Ureter (tissue), 1 donor: ENCODE measurements at regions not wholly inside any gene's neighbourhood (a gene's known extent, or its start where the extent isn't known, plus 50 kb on each side); places are given as distances from the start of the nearest gene placed in this dataset.

ENCODE experiments used
- DNase-seq: peaks from one replicate; pipeline ENCODE4 v3.0.0-alpha.2; 2020; ENCODE audit warnings: low spot score
- donor health status: DM: yes; HTN: yes; CAD: no.

- no peak for DNase-seq
These were observed 441.0 kb downstream of the TLE4 start for GRCh38 chr9:80012557-80013330.

DNA sequence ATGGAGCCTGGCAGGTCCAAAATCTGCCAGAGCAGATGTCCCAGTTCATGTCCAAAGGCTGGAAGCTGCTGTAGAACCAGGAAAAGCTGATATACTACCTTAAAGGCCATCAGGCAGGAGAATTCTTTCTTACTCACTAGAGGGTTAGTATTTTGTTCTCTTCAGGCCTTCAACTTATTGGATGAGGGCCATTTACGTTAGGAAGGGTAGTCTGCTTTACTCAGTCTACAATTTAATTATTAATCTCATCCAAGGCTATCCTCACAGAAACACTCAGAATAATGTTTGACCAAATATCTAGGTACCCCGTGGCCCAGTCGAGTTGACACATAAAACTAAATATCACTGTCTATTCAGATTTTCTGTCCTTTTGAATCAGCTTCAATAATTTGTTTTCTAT lies 437.4 kb downstream of the TLE4 start:
- DNase-seq = no peak

DNA sequence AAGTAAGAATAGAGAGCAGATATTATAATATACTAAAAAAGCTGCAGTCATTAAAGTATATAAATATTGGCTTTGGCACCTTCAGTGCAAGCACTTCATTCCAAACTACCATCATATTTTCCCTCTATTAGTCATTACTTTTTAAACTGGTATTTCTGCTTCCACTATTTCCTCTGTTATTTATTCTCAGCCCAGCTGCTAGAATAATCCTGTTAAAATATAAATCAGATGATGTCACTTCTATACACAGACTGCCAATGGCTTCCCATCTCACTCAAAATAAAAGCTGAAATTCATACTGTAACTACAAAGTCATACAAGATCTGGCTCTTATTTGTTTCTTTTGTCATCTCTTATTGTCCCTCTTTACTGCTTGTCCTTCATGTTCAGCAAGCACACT lies 432.9 kb downstream of the TLE4 start:
- no peak for DNase-seq

GRCh38 chr9:79990536-79990935 lies 418.8 kb downstream of the TLE4 start:
- no peak for DNase-seq

DNA sequence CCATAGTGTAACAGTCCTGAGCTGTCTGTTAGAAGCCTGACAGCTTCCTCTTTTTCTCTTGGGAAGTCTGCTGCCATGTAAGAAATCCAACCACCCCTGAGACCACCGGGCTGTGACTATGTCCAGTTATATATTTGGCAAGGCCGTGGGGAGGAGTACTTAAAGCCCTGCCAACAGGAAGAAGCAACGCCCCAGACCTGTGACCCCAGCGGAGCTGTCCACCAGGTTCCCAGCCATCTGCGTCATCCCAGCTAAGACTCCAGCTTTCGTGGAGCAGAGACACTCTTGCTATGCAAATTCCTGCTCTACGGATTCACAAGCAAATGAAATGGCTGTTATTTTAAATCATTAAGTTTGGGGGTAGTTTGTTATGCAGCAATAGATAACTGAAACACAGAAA lies 417.3 kb downstream of the TLE4 start:
- DNase-seq = no peak

- DNase-seq = no peak
These were observed 416.4 kb downstream of the TLE4 start for GRCh38 chr9:79988126-79988525.

DNA sequence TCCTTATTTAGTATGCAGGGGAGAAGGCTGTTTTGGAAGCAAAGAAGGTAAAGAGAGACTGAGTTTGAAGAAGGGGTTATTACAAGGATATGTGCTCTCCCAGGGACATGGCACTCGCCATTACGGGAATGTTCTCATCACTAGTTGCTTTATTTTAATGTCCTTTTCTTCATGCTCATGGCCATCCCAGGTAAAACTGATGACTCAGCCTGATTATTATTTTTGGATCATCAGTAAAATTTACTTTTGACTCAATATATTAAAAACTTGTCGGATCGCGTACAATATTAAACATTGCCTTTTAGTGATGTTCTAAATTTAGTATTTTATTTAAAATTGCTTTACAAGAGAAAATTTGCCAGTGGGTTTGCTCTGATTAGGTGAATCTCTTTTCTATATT lies 414.7 kb downstream of the TLE4 start:
- DNase-seq = no peak

GRCh38 chr9:79985772-79986171 lies 414.0 kb downstream of the TLE4 start:
- DNase-seq = no peak

- no peak for DNase-seq
These were observed 413.5 kb downstream of the TLE4 start for GRCh38 chr9:79985264-79985663.

DNA sequence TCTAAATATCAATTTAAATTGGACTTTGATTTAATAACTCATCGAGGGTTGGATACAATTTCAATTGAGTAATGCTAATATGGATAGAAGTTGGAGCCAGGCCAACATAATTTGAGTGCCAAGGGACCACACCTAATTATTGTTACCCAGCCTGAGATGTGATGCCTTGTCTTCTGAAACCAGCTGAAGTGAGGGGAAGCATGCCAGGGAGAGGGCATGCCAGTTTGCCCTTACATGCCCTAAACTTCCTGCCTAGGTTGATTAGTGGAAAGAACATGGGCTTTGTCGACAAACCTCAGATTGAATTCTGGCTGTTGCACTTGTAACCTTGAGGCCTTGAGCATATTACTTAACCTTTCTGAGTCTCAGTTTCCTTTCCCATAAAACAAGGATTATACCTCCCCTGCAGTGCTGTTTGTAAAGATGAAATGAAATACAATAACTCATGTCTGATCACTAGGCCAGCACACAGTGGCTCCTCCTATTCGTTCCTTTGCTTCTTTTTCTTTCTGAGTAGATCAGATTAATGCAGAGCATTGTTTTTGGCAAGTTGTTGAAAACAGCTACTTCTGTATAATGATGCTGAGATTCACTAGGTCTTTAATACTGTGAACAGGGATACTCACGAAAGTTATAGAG lies 412.8 kb downstream of the TLE4 start:
- DNase-seq = no peak

- DNase-seq = no peak
These were observed 408.7 kb downstream of the TLE4 start for GRCh38 chr9:79980432-79980831.

DNA sequence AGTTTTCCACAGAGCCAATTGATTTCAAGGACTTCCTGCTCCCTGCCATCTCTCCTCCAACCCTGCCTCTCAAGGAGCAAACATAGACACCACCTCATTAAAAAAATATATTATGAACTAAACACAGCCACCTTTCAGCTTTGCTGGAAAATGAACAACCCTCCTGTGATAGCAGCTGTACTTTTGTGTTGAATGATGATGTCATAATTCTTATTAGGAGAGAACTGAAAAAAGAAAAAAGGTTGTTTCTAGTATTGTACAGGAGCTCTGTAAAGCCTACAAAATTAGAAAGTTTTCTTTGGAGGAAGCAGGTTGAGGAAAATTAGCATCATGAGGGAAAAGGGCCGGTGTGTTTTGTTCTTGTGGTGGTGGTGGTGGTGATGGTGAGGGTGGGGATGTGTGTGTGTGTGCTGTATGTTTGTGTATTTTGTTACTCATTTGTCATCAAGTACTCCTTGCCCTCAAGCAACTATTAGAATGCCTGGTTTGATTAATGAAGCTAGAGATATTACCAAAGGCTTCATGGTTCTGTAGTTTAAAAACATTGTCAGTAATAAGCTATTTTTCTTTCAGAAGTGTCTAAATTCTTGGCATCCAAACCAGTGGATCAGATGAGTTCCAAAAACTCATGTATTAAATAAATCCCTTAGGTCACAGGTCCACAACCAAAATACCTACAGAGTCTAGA lies 405.9 kb downstream of the TLE4 start:
- no peak for DNase-seq

DNA sequence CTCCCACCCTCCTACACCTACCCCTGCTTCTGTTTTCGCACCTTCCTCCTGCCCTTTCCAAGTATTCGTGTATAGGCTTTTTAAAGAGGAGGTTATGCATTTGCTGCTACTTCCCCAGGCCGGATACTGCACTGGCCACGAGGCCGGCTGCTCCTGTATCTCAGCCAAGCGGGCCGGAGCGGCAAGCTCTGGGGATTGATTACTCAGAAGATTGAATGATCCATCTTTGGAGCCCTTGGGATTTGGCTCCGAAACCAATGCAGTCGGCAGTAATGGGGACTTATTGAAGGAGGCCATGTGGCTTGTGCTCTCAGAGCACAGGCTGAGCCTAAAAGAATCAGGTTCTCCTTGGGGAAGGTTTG lies 405.3 kb downstream of the TLE4 start:
- DNase-seq = no peak

DNA sequence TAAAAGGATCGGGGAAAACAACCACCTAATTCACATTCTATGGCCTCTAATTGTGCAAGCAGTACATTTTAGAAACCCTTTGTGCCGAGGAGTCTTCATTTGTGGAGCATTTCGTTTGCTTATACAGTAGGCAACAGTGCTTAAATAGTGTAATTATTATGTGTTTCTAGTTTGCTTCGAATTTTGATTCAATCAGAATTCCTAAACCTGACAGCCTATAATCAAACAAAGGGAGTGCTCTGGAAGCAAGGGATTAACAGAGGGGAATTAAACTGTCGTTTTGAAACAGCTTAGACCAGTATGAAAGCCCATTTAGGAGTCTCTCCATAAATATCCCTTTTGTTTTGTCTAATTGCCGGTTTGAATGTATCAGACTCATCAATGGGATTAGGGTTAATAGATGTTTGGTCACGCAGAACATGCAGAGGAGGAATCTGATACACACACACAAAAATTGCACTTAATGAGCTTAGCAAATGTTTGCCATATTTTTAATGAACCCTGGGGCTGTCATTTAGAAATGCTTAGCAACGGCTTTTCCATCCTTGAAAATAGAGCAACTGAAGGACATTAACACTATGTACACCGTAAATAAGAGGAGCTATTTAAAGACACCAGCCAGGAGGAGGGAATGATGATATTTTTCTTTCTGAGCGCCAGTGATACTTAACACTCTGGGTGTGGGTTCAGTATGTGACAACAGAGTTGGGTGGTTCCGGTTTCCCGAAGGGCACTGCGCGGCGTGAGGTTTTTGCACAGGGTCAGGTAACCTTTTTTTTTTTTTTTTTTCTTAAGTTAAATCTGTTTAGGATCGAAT lies 404.7 kb downstream of the TLE4 start:
- no peak for DNase-seq

GRCh38 chr9:79975621-79976256 lies 404.0 kb downstream of the TLE4 start:
- DNase-seq = peak; percentile 45

GRCh38 chr9:79974806-79975422 lies 403.1 kb downstream of the TLE4 start:
- DNase-seq = no peak

GRCh38 chr9:79973627-79974026 lies 401.9 kb downstream of the TLE4 start:
- DNase-seq = no peak

DNA sequence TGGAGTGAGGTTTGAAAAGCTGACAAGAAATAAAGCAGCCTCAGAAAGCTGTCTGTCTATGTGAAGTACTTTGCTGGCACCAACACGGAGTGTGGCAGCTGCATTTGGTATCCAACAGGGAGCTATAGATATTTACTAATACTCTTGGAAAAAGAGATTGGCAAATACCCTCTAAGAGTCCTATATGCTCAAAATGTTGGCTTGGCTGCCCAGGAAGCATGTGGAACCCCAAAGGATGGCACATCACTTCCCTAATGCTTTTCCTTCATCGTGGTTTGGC lies 398.3 kb downstream of the TLE4 start:
- DNase-seq = no peak

DNA sequence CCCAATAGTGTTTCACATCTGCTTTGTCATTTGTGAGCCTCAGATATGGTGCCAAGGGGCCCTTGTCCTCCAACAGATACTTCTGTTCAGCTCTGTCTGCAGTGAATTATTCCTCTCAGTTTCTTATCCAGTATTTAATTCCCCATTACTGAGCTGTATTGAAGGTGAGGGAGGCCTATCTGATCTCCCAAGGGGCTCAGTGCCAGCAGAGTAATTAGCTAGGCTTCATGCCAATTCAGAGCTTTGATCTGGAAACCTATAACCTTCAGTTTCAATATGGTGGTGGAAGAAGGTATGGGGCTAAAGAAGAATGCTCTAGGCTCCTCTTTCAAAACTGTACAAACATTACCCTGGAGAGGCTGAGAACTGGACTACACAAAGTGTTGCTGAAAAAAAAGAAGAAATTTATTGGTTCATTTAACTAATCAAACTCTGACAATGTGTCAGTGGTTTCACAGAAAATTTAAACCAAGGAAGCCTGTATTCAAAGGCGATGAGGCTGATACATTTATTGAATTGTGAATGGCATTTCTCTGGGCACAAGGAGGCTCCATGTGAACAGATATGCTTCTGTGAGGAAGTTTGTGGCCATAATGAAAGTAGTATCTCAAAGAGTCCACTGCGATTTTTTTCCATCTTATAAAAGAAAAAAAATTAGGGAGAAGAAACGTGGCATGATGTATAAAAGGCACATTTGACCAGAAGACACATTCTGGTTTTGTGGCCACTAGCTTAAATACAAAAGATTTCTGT lies 397.8 kb downstream of the TLE4 start:
- DNase-seq = no peak

GRCh38 chr9:79968533-79968932 lies 396.8 kb downstream of the TLE4 start:
- DNase-seq = no peak

DNA sequence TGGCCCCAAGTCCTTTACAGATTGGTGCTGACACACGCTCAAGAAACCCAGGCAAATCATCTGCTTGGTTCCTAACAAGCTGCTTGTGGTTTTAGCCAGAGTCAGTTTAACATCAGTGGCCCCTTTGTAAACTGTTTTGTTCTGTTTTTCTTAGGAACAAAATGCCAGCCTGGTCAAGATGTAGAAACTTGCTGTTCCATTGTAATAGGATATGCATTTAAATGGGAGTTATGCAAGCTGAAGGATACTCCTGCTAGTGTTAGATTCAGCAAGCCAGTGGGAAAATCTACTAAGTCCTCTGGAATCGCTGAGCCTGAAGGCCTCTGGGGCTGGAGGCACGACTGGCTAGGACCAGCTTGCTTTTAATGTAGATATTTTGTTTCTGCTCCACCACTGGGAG lies 391.1 kb downstream of the TLE4 start:
- no peak for DNase-seq
